NCI-H2081 treated with DMSO at 0.1 percent for 48 hours (cell line): ENCODE measurements at regions not wholly inside any gene's neighbourhood (a gene's known extent, or its start where the extent isn't known, plus 50 kb on each side); places are given as distances from the start of the nearest gene placed in this dataset.

Experiments used
- DNase-seq: peaks from one replicate; lab custom pipeline; 2025; lab: John Stamatoyannopoulos, UW

GRCh38 chr3:87420171-87420570, 143.8 kb upstream of the POU1F1 start:
- DNase-seq: no peak

GRCh38 chr3:87414271-87414670, 137.9 kb upstream of the POU1F1 start:
- no peak for DNase-seq

- DNase-seq: no peak
Measured at GRCh38 chr3:87413814-87414213, 137.4 kb upstream of the POU1F1 start.

DNA sequence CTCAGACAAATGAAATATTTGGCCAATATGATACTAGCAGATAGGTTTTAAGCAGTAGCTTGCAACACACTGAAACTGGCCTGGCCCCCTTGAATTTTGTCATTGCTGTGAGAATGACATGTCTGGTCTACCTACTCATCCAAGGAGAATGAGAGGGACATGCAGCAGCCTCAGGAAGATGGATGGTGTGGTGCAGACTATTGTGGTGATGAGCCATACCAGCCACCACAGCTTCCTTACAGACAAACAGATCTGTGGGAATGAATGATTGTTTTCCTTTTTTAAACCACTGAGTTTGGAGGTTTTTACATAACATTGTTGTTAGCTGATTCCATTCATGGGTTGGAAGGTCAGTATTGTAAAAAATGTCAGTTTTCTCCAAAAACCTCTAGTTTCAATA, 133.7 kb upstream of the POU1F1 start:
- DNase-seq: no peak

DNA sequence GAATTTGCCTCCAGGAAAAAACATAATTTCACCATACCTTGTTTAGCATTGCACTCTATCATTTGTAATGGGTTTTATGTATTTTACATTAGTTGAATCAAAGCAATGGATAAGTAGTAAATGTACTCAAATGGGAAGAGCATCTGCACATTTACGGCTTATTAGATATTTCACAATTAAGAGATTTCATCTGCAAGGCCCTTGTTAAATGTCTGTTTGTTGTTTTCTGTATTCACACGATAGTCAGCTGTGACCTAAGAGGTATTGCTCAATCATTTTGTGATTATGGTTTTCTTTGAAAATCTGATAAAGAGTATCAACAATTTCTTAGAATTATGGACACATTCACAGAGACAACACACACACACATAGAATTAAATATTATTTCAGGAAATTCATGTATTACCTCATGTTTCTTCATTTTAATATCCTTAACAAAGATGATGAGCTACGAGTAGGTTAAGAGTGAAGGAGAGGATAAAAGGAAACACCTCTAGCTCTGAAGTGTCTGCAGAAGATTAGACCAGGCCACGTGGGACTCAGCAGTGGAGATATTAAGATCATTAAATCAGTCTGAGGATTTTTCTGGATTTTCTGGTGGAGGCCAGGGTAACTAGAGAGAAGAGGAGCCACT, 121.9 kb upstream of the POU1F1 start:
- no peak for DNase-seq

GRCh38 chr3:87397211-87397610, 120.8 kb upstream of the POU1F1 start:
- DNase-seq: no peak

- DNase-seq: no peak
Measured at GRCh38 chr3:87390821-87391220, 114.4 kb upstream of the POU1F1 start.

DNA sequence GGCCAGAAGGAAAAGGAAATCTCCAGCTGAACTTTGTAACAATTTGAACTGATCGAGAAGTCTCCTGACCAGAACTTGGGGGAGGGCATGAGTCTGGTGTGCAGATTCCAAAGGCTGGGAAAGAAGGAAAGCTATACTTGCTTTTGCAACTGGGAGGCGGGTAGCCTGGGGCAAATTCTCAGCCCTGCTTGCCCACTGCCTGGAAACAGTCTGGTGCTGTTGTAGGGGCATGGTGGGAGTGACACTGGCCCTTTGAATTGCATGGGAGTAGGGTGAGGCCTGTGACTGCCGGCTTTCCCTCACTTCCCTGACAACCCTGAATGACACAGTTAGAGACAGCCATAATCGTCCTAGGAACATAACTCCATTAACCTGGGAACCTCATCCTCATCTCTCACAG, 114.0 kb upstream of the POU1F1 start:
- DNase-seq: no peak

DNA sequence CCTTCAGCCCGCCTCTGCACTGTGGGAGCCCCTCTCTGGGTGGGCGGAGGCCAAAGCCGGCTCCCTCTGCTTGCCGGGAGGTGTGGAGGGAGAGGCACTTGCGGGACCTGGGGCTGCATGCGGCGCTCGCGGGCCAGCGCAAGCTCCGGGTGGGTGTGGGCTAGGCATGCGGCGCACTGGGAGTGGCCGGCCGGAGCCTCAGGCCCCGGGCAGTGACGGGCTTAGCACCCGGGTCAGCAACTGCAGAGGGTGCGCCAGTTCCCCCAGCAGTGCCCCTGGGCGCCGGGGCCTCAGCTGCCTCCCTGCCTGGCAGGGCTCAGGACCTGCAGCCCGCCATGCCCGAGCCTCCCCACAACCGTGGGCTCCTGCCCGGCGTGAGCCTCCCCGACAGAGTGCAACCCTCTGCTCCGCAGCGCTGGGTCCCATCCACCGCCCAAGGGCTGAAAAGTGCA, 98.9 kb upstream of the POU1F1 start:
- DNase-seq: no peak

DNA sequence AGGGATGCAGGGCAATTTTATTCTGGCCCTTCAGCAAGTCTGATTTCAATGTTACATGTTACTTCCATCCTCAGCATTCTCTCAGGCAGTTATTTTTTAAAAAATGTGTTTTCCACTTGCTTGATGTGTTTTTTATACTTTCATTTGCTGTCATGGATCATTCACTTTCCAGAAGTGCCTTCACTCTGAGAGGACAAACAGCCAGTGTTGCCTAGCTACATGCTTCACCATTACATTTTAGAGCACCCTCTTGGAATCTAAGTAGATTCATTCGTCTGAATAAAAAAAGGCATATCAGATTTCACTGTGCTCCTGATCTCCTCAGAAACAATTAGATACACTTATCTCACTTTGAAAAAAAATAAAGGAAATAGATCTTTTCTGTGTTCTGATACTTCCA, 93.6 kb upstream of the POU1F1 start:
- DNase-seq: no peak

GRCh38 chr3:87367736-87368135, 91.4 kb upstream of the POU1F1 start:
- DNase-seq: no peak

GRCh38 chr3:87363721-87364120, 87.3 kb upstream of the POU1F1 start:
- DNase-seq: no peak

DNA sequence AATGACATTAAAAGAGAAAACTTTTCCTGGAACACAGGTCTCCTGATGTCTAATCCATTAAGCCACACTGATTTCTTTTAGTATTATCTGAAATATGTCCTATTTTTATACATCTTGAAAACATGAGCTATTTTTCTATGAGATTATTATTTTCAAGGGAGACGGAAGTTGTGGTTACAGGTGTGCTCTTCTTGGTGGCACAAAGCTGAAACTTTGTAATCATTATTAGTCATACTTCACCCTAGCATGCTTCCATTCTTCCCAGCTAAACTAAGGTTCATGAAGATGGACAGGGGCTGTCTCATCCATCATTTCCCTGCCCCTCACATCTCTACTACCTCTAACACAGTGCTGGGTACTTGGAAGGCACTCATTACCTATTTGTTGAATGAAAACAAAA, 85.6 kb upstream of the POU1F1 start:
- DNase-seq: no peak

- DNase-seq: no peak
Measured at GRCh38 chr3:87361271-87361670, 84.9 kb upstream of the POU1F1 start.

GRCh38 chr3:87359826-87360225, 83.4 kb upstream of the POU1F1 start:
- DNase-seq: no peak

GRCh38 chr3:87359025-87359424, 82.6 kb upstream of the POU1F1 start:
- no peak for DNase-seq

DNA sequence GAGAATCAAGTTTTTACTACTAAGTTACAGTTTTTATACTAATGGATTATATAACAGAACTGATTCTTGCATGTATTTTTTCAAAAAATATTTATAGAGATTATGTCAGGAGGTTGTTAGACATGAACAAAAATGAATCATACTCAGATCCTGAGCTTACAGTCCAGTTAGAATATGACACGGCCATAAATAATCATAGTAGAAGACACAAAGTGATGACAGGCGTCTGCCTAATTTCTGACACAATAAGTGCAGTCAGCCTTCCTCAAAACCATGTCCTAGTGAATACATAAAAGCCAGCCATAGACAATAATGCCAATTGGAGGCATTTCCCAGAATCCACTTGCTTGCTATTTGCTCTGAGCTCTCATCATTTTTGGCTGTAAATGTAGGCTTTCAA, 81.7 kb upstream of the POU1F1 start:
- DNase-seq: no peak

GRCh38 chr3:87354398-87354797, 78.0 kb upstream of the POU1F1 start:
- DNase-seq: no peak

GRCh38 chr3:87351937-87352336, 75.6 kb upstream of the POU1F1 start:
- DNase-seq: no peak

DNA sequence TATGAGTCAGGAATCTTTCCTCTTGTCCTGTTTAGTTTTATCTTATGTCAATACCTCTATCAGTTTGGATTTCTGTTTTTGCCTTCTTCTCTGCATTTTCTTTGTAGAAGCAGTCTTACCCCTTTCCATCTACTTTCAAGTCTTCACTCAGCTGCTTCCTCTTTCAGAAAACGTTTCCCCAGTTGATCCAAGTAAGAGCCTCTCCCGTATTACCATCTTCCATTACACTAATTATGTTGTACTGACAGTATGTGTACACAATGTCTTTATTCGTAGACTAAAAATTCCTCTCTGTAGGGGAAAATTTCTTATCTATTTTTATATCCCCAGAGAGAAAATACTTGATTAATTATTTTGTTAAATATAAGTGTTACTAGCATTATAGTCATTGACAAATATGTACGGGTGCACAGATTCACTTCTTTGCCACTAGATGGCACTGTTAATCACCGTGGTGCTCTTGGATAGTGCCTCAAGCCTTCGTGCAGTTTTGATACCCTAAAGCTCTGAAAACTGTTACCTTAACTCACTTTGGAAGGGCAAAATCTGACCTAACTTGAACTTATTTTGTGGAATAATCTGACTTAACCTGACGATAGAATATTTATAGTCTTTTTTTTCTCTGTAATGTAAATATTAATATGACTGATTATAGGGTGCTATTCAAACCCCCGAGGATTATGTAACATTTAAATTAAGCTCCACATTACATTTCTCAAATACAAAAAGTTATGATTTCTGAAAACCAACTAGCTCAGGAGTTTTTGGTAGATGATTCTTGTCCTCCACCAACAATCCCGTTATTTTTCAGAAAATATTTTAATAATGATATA, 74.2 kb upstream of the POU1F1 start:
- DNase-seq: peak; percentile 22

GRCh38 chr3:87349833-87350232, 73.4 kb upstream of the POU1F1 start:
- DNase-seq: no peak

GRCh38 chr3:87336761-87337160, 60.4 kb upstream of the POU1F1 start:
- no peak for DNase-seq

- no peak for DNase-seq
Measured at GRCh38 chr3:87335931-87336330, 59.5 kb upstream of the POU1F1 start.
